ENCODE measurements at regions not wholly inside any gene's neighbourhood (a gene's known extent, or its start where the extent isn't known, plus 50 kb on each side); places are given as distances from the start of the nearest gene placed in this dataset.

DNA sequence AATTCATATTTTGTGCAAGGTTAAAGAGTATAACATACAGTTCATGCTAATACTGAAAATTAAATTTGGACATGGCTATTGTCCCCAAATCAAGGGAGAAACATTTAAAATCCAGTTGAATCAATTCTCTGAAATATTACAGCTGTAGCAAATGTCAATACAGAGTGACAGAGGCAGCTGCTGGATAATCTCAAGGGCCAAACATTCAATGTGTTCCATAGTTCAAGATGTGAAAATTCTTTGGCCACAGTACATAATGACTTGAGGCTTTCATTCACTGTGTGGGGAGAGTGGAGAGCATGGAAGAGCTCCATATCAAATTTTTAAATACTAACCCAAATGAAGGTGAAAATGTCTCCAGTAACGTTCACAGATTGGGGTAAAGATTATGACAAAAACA is 1192.8 kb upstream of the CADM2 start:
- no peak overlapping the region for H3K4me3 ChIP-seq (ENCODE audit: low read length)
- H3K9ac ChIP-seq (ENCODE audit: extremely low read depth, low read length, poor library complexity, severe bottlenecking), result no peak overlapping the region
- WGBS, 2 experiments (ENCODE audit: insufficient coverage in 1 of 2, insufficient read length in 1 of 2), result 93% methylated on average over 1 of the region's 1 CpG; no CpG with 5 or more reads in 1 of the 2 experiments
- H3K36me3 ChIP-seq (ENCODE audit: control insufficient read depth, insufficient read depth, low read length), result no peaks in the 10 kb centered on the region
- H3K27me3 ChIP-seq (ENCODE audit: control insufficient read depth, insufficient read depth, low read length, poor library complexity, severe bottlenecking), result no peaks in the 10 kb centered on the region
- H3K4me1 ChIP-seq (ENCODE audit: control insufficient read depth, insufficient read depth, low read length), result no peaks in the 10 kb centered on the region
- Mint-ChIP-seq H3K36me3 (ENCODE audit: low read depth) (no peaks in the 10 kb centered on the region), H3K9me3 (no peaks in the 10 kb centered on the region), H3K4me3 (no peak overlapping the region), H3K27me3 (ENCODE audit: insufficient read depth) (no peaks in the 10 kb centered on the region), H3K4me1 (no peaks in the 10 kb centered on the region), H3K27ac (no peak overlapping the region)
- H3K9me3 ChIP-seq (ENCODE audit: control insufficient read depth, low read length), result no peaks in the 10 kb centered on the region
- no peak overlapping the region for H3K27ac ChIP-seq (ENCODE audit: low read depth, low read length)
- TF ChIP-seq, protein P1, sequence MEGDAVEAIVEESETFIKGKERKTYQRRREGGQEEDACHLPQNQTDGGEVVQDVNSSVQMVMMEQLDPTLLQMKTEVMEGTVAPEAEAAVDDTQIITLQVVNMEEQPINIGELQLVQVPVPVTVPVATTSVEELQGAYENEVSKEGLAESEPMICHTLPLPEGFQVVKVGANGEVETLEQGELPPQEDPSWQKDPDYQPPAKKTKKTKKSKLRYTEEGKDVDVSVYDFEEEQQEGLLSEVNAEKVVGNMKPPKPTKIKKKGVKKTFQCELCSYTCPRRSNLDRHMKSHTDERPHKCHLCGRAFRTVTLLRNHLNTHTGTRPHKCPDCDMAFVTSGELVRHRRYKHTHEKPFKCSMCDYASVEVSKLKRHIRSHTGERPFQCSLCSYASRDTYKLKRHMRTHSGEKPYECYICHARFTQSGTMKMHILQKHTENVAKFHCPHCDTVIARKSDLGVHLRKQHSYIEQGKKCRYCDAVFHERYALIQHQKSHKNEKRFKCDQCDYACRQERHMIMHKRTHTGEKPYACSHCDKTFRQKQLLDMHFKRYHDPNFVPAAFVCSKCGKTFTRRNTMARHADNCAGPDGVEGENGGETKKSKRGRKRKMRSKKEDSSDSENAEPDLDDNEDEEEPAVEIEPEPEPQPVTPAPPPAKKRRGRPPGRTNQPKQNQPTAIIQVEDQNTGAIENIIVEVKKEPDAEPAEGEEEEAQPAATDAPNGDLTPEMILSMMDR (conservative IDR thresholded peaks at IDR 0.05), result no peak
- DNase-seq, result no peak

DNA sequence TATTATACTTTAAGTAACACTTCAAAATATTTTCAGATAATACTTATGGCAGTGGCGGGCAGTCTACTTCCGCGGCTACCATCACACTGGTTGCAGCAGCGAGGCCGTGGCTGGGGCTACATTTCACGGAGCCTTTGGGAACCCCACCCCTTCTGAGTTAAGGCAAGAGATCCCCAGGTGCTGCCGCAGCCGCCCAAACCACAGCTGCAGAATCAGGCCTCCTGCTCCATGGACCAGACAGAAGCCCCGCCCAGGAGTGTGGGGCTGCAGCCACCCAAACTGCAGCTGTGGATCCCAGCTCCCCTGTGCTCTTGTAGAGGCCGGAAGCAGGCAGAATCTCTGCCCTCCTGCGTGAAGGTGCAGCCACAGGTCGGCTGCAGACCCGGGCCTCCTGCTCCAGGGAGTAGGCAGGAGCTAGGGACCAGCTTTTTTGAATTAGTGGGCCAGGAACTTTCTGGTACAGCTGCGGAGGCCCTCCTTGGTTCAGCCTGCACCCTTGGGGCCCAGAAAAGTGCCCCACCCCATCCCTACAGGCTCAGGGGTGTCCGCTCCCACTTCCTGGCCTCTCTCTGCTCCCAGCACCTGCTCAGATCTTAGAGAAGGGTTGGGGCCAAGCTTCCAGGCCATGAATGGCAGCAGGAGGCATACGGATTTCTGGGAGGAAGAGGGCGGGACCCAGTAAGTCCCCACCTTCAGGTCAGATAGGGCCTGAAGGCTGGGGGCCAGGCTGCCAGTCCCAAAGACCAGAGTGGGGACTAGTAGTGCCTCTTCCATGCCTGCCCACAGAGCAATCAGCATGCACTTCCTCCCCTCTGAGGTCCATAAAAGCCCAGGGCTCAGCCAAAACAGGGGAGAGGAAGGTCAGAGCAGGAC is 1188.8 kb upstream of the CADM2 start:
- no peak for DNase-seq
- Histone ChIP-seq H3K27me3 (ENCODE audit: control insufficient read depth, insufficient read depth, low read length, poor library complexity, severe bottlenecking) (no peaks in the 10 kb centered on the region), H3K4me1 (ENCODE audit: control insufficient read depth, insufficient read depth, low read length) (no peaks in the 10 kb centered on the region), H3K4me3 (ENCODE audit: low read length) (no peak overlapping the region), H3K27ac (ENCODE audit: low read depth, low read length) (no peak overlapping the region), H3K9me3 (ENCODE audit: control insufficient read depth, low read length) (peaks cover 3% of the 10 kb centered on the region), H3K36me3 (ENCODE audit: control insufficient read depth, insufficient read depth, low read length) (no peaks in the 10 kb centered on the region), H3K9ac (ENCODE audit: extremely low read depth, low read length, poor library complexity, severe bottlenecking) (no peak overlapping the region)
- H3K27me3 Mint-ChIP-seq (ENCODE audit: insufficient read depth), result no peaks in the 10 kb centered on the region
- H3K4me1 Mint-ChIP-seq, result no peaks in the 10 kb centered on the region
- no peak overlapping the region for H3K27ac Mint-ChIP-seq
- 92 to 94% methylated on average over 11 to 17 of the region's 17 CpGs for WGBS, 2 experiments (ENCODE audit: insufficient coverage in 1 of 2, insufficient read length in 1 of 2)
- no peak overlapping the region for H3K4me3 Mint-ChIP-seq
- TF ChIP-seq, protein P1 (conservative IDR thresholded peaks at IDR 0.05), result no peak
- H3K9me3 Mint-ChIP-seq, result no peaks in the 10 kb centered on the region
- H3K36me3 Mint-ChIP-seq (ENCODE audit: low read depth), result no peaks in the 10 kb centered on the region

DNA sequence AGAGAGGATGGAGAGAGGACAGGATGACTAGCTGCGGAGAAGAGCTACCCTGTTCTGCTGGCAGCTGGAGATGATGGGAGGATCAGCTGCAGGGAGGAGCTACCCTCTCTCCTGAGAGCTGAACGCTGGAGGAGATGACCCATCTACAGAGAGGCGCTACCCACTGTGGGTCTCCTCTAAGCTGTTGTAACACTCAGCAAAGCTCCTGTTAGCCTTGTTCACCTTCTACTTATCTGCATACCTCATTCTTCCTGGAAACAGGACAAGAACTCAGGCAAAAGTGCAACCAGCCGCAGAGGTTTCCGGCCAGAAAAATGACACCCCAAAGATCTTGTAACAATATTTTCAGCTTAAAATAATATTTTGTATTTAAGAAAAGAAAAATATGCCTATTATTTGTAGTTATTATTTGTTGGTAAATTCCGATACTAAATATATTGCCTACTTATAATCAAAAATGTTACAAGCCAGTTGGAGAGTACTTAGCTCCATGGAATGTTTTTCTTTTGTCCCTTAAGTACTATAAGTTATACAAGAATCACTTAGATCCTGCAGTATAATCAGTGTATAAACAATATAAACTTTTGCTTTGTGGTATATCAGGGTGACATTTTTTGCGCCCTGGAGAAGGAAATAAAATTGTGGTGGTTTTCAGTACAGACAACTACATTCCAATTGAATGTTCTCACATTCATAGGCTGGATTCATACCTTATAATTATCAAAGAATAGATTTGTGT is 1188.0 kb upstream of the CADM2 start:
- Histone ChIP-seq H3K9ac (ENCODE audit: extremely low read depth, low read length, poor library complexity, severe bottlenecking) (no peak overlapping the region), H3K9me3 (ENCODE audit: control insufficient read depth, low read length) (peaks cover 3% of the 10 kb centered on the region), H3K4me3 (ENCODE audit: low read length) (no peak overlapping the region), H3K27ac (ENCODE audit: low read depth, low read length) (no peak overlapping the region), H3K36me3 (ENCODE audit: control insufficient read depth, insufficient read depth, low read length) (no peaks in the 10 kb centered on the region), H3K4me1 (ENCODE audit: control insufficient read depth, insufficient read depth, low read length) (no peaks in the 10 kb centered on the region), H3K27me3 (ENCODE audit: control insufficient read depth, insufficient read depth, low read length, poor library complexity, severe bottlenecking) (no peaks in the 10 kb centered on the region)
- no peak for DNase-seq
- TF ChIP-seq, protein P1 (conservative IDR thresholded peaks at IDR 0.05), result no peak
- no peak overlapping the region for H3K27ac Mint-ChIP-seq
- H3K4me1 Mint-ChIP-seq, result no peaks in the 10 kb centered on the region
- 90 to 95% methylated on average over 2 to 4 of the region's 7 CpGs for WGBS, 2 experiments (ENCODE audit: insufficient coverage in 1 of 2, insufficient read length in 1 of 2)
- no peaks in the 10 kb centered on the region for H3K27me3 Mint-ChIP-seq (ENCODE audit: insufficient read depth)
- H3K4me3 Mint-ChIP-seq, result no peak overlapping the region
- no peaks in the 10 kb centered on the region for H3K9me3 Mint-ChIP-seq
- no peaks in the 10 kb centered on the region for H3K36me3 Mint-ChIP-seq (ENCODE audit: low read depth)
